ENCODE measurements at regions not wholly inside any gene's neighbourhood (a gene's known extent, or its start where the extent isn't known, plus 50 kb on each side); places are given as distances from the start of the nearest gene placed in this dataset.

DNA sequence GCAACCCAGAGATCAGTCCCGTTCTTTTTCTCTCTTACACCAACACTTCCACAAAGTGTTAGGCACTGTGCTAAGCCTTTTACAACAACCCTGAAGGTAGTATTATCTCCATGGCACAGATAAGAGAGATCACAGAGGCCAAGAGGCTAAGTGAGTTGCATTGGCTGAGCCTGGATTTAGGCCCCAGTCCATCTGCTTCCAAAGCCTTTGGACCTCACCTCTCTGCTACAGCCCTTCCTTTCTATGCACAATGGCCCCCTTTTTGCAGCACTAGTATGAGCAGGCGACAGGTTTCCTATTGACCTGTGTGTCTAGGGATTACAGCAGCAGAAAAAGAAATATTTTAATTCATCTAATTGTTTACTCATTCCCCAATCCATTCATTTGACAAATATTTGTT is 76.2 kb downstream of the CRYGS start:
- H2AFZ ChIP-seq (ENCODE audit: control insufficient read depth, low read depth, low read length): no peak overlapping the region
- ChIA-PET CTCF (interaction anchor here (4.5 kb wide), 1 partner anchor 72 kb away, joined by 32 read pairs; no protein-coding TSS in a partner anchor), POLR2A (no interaction called here), SMC1A (ENCODE audit: uncharacterized antibody, unreplicated experiment) (interaction anchor here (0.8 to 2.4 kb wide), 3 partner anchors 7 to 13 kb away, joined by 3 to 14 read pairs (median 3); no protein-coding TSS in a partner anchor), RAD21 (ENCODE audit: unreplicated experiment) (interaction anchor here (4.4 kb wide), 1 partner anchor 72 kb away, joined by 25 read pairs; no protein-coding TSS in a partner anchor)
- intact Hi-C loops (cut with micrococcal nuclease; ENCODE audit: unreplicated experiment) (no loop called here), in situ Hi-C loops (cut with MboI) (no loop called here)
- ATAC-seq (no peak), FAIRE-seq (no peak), DNase-seq (ENCODE audit: low read depth, low spot score) (no peak)
- no peaks in the 10 kb centered on the region for H3K9me3 ChIP-seq (replicated peaks; ENCODE audit: control insufficient read depth, insufficient read depth, low read length)
- no peaks in the 10 kb centered on the region for H3K36me3 ChIP-seq (ENCODE audit: control insufficient read depth in 2 of 2, insufficient read depth in 2 of 2, low read length in 1 of 2)
- no TSS peak for BruUV-seq (replicated peaks)
- H3K79me2 ChIP-seq (ENCODE audit: control insufficient read depth, insufficient read depth, low read length): no peaks in the 10 kb centered on the region
- H3K4me2 ChIP-seq (ENCODE audit: control insufficient read depth, insufficient read depth): no peak overlapping the region
- H3K27ac ChIP-seq (ENCODE audit: control insufficient read depth, insufficient read depth): no peak overlapping the region
- no peaks in the 10 kb centered on the region for H3K27me3 ChIP-seq (replicated peaks in 1 of 2; ENCODE audit: control insufficient read depth in 2 of 2, insufficient read depth in 2 of 2, low read length in 1 of 2)
- H4K20me1 ChIP-seq (ENCODE audit: control insufficient read depth, insufficient read depth): no peaks in the 10 kb centered on the region
- no peaks in the 10 kb centered on the region for H3K4me1 ChIP-seq (ENCODE audit: control insufficient read depth, insufficient read depth, low read length)
- TF ChIP-seq RAD21 (IDR thresholded peaks at IDR 0.05; ENCODE audit: insufficient read depth, low read depth, low read length): no peak
- TF ChIP-seq, protein P1, sequence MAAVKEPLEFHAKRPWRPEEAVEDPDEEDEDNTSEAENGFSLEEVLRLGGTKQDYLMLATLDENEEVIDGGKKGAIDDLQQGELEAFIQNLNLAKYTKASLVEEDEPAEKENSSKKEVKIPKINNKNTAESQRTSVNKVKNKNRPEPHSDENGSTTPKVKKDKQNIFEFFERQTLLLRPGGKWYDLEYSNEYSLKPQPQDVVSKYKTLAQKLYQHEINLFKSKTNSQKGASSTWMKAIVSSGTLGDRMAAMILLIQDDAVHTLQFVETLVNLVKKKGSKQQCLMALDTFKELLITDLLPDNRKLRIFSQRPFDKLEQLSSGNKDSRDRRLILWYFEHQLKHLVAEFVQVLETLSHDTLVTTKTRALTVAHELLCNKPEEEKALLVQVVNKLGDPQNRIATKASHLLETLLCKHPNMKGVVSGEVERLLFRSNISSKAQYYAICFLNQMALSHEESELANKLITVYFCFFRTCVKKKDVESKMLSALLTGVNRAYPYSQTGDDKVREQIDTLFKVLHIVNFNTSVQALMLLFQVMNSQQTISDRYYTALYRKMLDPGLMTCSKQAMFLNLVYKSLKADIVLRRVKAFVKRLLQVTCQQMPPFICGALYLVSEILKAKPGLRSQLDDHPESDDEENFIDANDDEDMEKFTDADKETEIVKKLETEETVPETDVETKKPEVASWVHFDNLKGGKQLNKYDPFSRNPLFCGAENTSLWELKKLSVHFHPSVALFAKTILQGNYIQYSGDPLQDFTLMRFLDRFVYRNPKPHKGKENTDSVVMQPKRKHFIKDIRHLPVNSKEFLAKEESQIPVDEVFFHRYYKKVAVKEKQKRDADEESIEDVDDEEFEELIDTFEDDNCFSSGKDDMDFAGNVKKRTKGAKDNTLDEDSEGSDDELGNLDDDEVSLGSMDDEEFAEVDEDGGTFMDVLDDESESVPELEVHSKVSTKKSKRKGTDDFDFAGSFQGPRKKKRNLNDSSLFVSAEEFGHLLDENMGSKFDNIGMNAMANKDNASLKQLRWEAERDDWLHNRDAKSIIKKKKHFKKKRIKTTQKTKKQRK (IDR thresholded peaks at IDR 0.05; ENCODE audit: low read depth, low read length): no peak
- TF ChIP-seq WRNIP1 (IDR thresholded peaks at IDR 0.05; ENCODE audit: borderline replicate concordance, low read depth, low read length): no peak
- TF ChIP-seq HDGF (IDR thresholded peaks at IDR 0.05): no peak
- no peak for TF ChIP-seq TAF1 (IDR thresholded peaks at IDR 0.05; ENCODE audit: borderline replicate concordance, low read depth, low read length)
- TF ChIP-seq SMC3 (IDR thresholded peaks at IDR 0.05; ENCODE audit: borderline replicate concordance, low read length): no peak
- TF ChIP-seq, protein P2, sequence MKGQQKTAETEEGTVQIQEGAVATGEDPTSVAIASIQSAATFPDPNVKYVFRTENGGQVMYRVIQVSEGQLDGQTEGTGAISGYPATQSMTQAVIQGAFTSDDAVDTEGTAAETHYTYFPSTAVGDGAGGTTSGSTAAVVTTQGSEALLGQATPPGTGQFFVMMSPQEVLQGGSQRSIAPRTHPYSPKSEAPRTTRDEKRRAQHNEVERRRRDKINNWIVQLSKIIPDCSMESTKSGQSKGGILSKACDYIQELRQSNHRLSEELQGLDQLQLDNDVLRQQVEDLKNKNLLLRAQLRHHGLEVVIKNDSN (IDR thresholded peaks at IDR 0.05; ENCODE audit: borderline replicate concordance, extremely low read length, insufficient read depth, low read depth, low read length): no peak
- TF ChIP-seq SMARCA5 (IDR thresholded peaks at IDR 0.05): no peak
- no peak for TF ChIP-seq TBL1XR1 (IDR thresholded peaks at IDR 0.05; ENCODE audit: low read depth, low read length)
- no peak for TF ChIP-seq RFX5 (IDR thresholded peaks at IDR 0.05; ENCODE audit: low read depth, low read length)
- no peak overlapping the region for H3K9ac ChIP-seq (ENCODE audit: control insufficient read depth, insufficient read depth, low read length)
- WGBS (ENCODE audit: insufficient coverage, insufficient replicate concordance, low lambda C conversion rate, missing lambda C conversion rate): 29% methylated on average over 2 of the region's 2 CpGs
- no peak overlapping the region for H3K4me3 ChIP-seq
